Endothelial cell (in vitro differentiated cells): ENCODE measurements at regions not wholly inside any gene's neighbourhood (a gene's known extent, or its start where the extent isn't known, plus 50 kb on each side); places are given as distances from the start of the nearest gene placed in this dataset.

Experiments
- DNase-seq: peaks from one replicate; pipeline ENCODE4 v3.0.0; 2021; ENCODE audit warnings: low spot score
- H3K27ac Mint-ChIP-seq: one replicate; pipeline ENCODE4 v1.8.0; 2021; ENCODE audit warnings: mixed read lengths, inconsistent platforms; ENCODE audit not compliant: unreplicated experiment
- H3K27me3 Mint-ChIP-seq: one replicate; pipeline ENCODE4 v1.8.0; 2021; ENCODE audit warnings: mild to moderate bottlenecking, moderate library complexity, mixed read lengths, inconsistent platforms; ENCODE audit not compliant: unreplicated experiment
- H3K36me3 Mint-ChIP-seq: one replicate; pipeline ENCODE4 v1.8.0; 2021; ENCODE audit warnings: mild to moderate bottlenecking, low read depth, mixed read lengths, inconsistent platforms; ENCODE audit not compliant: unreplicated experiment
- H3K4me1 Mint-ChIP-seq: one replicate; pipeline ENCODE4 v1.8.0; 2021; ENCODE audit warnings: mild to moderate bottlenecking, mixed read lengths, inconsistent platforms; ENCODE audit not compliant: unreplicated experiment
- H3K4me3 Mint-ChIP-seq: one replicate; pipeline ENCODE4 v1.8.0; 2021; ENCODE audit warnings: mild to moderate bottlenecking, mixed read lengths, inconsistent platforms; ENCODE audit not compliant: unreplicated experiment
- H3K9me3 Mint-ChIP-seq: one replicate; pipeline ENCODE4 v1.8.0; 2021; ENCODE audit warnings: mixed read lengths, inconsistent platforms; ENCODE audit not compliant: unreplicated experiment
- CTCF ChIP-seq: fragments of 200-600 bp; sonication (generic); IDR thresholded peaks from one replicate; pipeline ENCODE4 v1.5.0; 2021; ENCODE audit warnings: antibody characterized with exemption; ENCODE audit not compliant: unreplicated experiment

GRCh38 chr11:22991196-22991595, 130.9 kb upstream of the CCDC179 start:
- Mint-ChIP-seq H3K27me3 (peaks cover 3% of the 10 kb centered on the region), H3K4me1 (no peaks in the 10 kb centered on the region), H3K27ac (no peak overlapping the region), H3K9me3 (peaks cover 26% of the 10 kb centered on the region), H3K4me3 (no peak overlapping the region), H3K36me3 (peaks cover 69% of the 10 kb centered on the region)
- no peak for TF ChIP-seq CTCF
- DNase-seq, result no peak

GRCh38 chr11:23006730-23007129, 146.5 kb upstream of the CCDC179 start:
- Mint-ChIP-seq H3K36me3 (peaks cover 41% of the 10 kb centered on the region), H3K4me3 (no peak overlapping the region), H3K27me3 (no peaks in the 10 kb centered on the region), H3K27ac (peak overlapping the region; percentile 43), H3K9me3 (peaks cover 11% of the 10 kb centered on the region), H3K4me1 (peaks cover 19% of the 10 kb centered on the region)
- DNase-seq, result no peak
- TF ChIP-seq CTCF, result no peak

- no peaks in the 10 kb centered on the region for H3K9me3 Mint-ChIP-seq
- no peak overlapping the region for H3K4me3 Mint-ChIP-seq
- H3K36me3 Mint-ChIP-seq, result peaks cover 15% of the 10 kb centered on the region
- no peak overlapping the region for H3K27ac Mint-ChIP-seq
- H3K27me3 Mint-ChIP-seq, result peaks cover 2% of the 10 kb centered on the region
- no peak for DNase-seq
- no peak for TF ChIP-seq CTCF
- H3K4me1 Mint-ChIP-seq, result peaks cover 14% of the 10 kb centered on the region
These were observed 150.6 kb upstream of the CCDC179 start for GRCh38 chr11:23010790-23011335.

- H3K4me1 Mint-ChIP-seq, result peaks cover 1% of the 10 kb centered on the region
- H3K36me3 Mint-ChIP-seq, result peaks cover 7% of the 10 kb centered on the region
- H3K27me3 Mint-ChIP-seq, result peaks cover 2% of the 10 kb centered on the region
- TF ChIP-seq CTCF, result no peak
- no peak overlapping the region for H3K4me3 Mint-ChIP-seq
- DNase-seq, result no peak
- H3K9me3 Mint-ChIP-seq, result no peaks in the 10 kb centered on the region
- H3K27ac Mint-ChIP-seq, result no peak overlapping the region
These were observed 152.7 kb upstream of the CCDC179 start for GRCh38 chr11:23012930-23013329.

GRCh38 chr11:23013509-23013908, 153.2 kb upstream of the CCDC179 start:
- Mint-ChIP-seq H3K4me3 (no peak overlapping the region), H3K4me1 (no peaks in the 10 kb centered on the region), H3K9me3 (no peaks in the 10 kb centered on the region), H3K27ac (no peak overlapping the region), H3K27me3 (peaks cover 2% of the 10 kb centered on the region), H3K36me3 (peaks cover 3% of the 10 kb centered on the region)
- TF ChIP-seq CTCF, result no peak
- DNase-seq, result no peak
